DND-41 (cell line): ENCODE measurements at regions not wholly inside any gene's neighbourhood (a gene's known extent, or its start where the extent isn't known, plus 50 kb on each side); places are given as distances from the start of the nearest gene placed in this dataset.

Source experiments
- EZH2 ChIP-seq: IDR thresholded peaks from 3 replicates; pipeline ENCODE4 v1.6.1; 2012; ENCODE audit warnings: borderline replicate concordance, low read depth, mild to moderate bottlenecking, moderate library complexity, low read length, inconsistent platforms; ENCODE audit not compliant: severe bottlenecking
- TF ChIP-seq, protein P1 (sequence below): IDR thresholded peaks from 2 replicates; pipeline ENCODE4 v1.5.1; 2012; ENCODE audit warnings: borderline replicate concordance, low read length, moderate library complexity, mild to moderate bottlenecking; ENCODE audit not compliant: poor library complexity, severe bottlenecking; ENCODE audit errors: extremely low read depth

- TF ChIP-seq, protein P1, sequence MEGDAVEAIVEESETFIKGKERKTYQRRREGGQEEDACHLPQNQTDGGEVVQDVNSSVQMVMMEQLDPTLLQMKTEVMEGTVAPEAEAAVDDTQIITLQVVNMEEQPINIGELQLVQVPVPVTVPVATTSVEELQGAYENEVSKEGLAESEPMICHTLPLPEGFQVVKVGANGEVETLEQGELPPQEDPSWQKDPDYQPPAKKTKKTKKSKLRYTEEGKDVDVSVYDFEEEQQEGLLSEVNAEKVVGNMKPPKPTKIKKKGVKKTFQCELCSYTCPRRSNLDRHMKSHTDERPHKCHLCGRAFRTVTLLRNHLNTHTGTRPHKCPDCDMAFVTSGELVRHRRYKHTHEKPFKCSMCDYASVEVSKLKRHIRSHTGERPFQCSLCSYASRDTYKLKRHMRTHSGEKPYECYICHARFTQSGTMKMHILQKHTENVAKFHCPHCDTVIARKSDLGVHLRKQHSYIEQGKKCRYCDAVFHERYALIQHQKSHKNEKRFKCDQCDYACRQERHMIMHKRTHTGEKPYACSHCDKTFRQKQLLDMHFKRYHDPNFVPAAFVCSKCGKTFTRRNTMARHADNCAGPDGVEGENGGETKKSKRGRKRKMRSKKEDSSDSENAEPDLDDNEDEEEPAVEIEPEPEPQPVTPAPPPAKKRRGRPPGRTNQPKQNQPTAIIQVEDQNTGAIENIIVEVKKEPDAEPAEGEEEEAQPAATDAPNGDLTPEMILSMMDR, result no peak
- no peak for TF ChIP-seq EZH2
Observed at GRCh38 chr4:84024405-84024804, 474.7 kb downstream of the NKX6-1 start.
